ENCODE measurements at regions not wholly inside any gene's neighbourhood (a gene's known extent, or its start where the extent isn't known, plus 50 kb on each side); places are given as distances from the start of the nearest gene placed in this dataset.

DNA sequence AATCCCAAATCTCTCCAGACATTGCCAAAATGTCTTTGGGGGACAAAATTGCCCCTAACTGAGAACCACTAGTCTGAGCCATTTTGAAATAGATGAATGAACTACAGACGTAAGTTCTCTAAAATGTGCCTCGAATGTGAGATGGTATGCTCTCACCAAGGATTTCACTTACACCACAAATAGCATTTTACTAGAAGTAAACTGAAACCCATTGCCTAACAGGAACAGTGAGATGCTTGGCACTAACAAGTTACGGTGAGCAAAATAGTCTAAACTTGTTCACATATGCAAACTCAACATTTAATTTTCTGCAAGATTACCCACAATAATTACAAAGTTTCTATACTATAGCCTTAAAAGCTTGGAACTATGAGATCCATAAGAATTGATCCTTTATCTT lies 343.6 kb upstream of the ESRRG start:
- no peak for TF ChIP-seq CTCF (IDR thresholded peaks at IDR 0.05; ENCODE audit: unreplicated experiment in 3 of 3)

GRCh38 chr1:217063172-217063908 lies 340.1 kb upstream of the ESRRG start:
- no peak for TF ChIP-seq CTCF (IDR thresholded peaks at IDR 0.05; ENCODE audit: unreplicated experiment in 3 of 3)
- peak overlapping the region in 2 of 3 experiments; percentile 50 to 79 for H3K27ac Mint-ChIP-seq
- no peak overlapping the region for H3K4me3 Mint-ChIP-seq
- peaks cover 27% of the 10 kb centered on the region for H3K4me1 Mint-ChIP-seq
- peaks cover 1% of the 10 kb centered on the region for H3K9me3 Mint-ChIP-seq
- H3K36me3 Mint-ChIP-seq (ENCODE audit: low read depth), result peaks cover 6% of the 10 kb centered on the region
- no peaks in the 10 kb centered on the region for H3K27me3 Mint-ChIP-seq (ENCODE audit: low read depth)

More for the DNA sequence above, 343.6 kb upstream of the ESRRG start:
- Mint-ChIP-seq H3K4me1 (peaks cover 18% of the 10 kb centered on the region), H3K27me3 (ENCODE audit: low read depth) (no peaks in the 10 kb centered on the region), H3K36me3 (ENCODE audit: low read depth) (no peaks in the 10 kb centered on the region), H3K4me3 (no peak overlapping the region), H3K27ac (no peak overlapping the region), H3K9me3 (no peaks in the 10 kb centered on the region)

- Mint-ChIP-seq H3K27ac (peak overlapping the region; percentile 50 to 79 (median 59)), H3K9me3 (peaks cover 6% of the 10 kb centered on the region), H3K36me3 (ENCODE audit: low read depth) (peaks cover 9% of the 10 kb centered on the region), H3K27me3 (ENCODE audit: low read depth) (no peaks in the 10 kb centered on the region), H3K4me3 (no peak overlapping the region), H3K4me1 (peaks cover 27% of the 10 kb centered on the region)
- no peak for TF ChIP-seq CTCF (IDR thresholded peaks at IDR 0.05; ENCODE audit: unreplicated experiment in 3 of 3)
Measured at GRCh38 chr1:217062586-217062985, 339.4 kb upstream of the ESRRG start.

DNA sequence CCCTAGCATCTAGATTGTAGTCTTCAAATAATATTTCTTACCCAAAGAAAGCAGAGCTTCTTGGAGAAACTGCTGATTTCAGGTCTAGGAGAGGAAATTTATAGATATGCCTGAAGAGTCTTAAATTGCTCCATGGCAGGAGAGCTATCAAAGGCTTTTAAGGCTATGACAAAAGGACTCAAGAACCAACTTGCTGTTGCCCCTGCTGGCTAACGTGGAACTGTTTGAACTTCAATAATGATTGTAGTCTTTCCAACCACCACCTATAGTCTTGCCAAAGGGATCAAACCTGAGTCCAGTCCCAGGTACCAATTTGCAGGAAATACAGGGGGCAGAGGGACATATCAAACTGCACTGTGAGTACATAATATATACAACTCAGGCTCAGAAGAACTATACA lies 336.2 kb upstream of the ESRRG start:
- H3K27me3 Mint-ChIP-seq (ENCODE audit: low read depth), result no peaks in the 10 kb centered on the region
- H3K9me3 Mint-ChIP-seq, result peaks cover 6% of the 10 kb centered on the region
- H3K36me3 Mint-ChIP-seq (ENCODE audit: low read depth), result peaks cover 14% of the 10 kb centered on the region
- H3K4me1 Mint-ChIP-seq, result peaks cover 27% of the 10 kb centered on the region
- H3K4me3 Mint-ChIP-seq, result no peak overlapping the region
- H3K27ac Mint-ChIP-seq, result no peak overlapping the region
- no peak for TF ChIP-seq CTCF (IDR thresholded peaks at IDR 0.05; ENCODE audit: unreplicated experiment in 3 of 3)

- peaks cover 11% of the 10 kb centered on the region for H3K4me1 Mint-ChIP-seq
- peaks cover 6% of the 10 kb centered on the region for H3K9me3 Mint-ChIP-seq
- TF ChIP-seq CTCF (IDR thresholded peaks at IDR 0.05; ENCODE audit: unreplicated experiment in 3 of 3), result no peak
- no peak overlapping the region for H3K4me3 Mint-ChIP-seq
- H3K27ac Mint-ChIP-seq, result no peak overlapping the region
- no peaks in the 10 kb centered on the region for H3K27me3 Mint-ChIP-seq (ENCODE audit: low read depth)
- peaks cover 24% of the 10 kb centered on the region for H3K36me3 Mint-ChIP-seq (ENCODE audit: low read depth)
Measured at GRCh38 chr1:217053676-217054075, 330.4 kb upstream of the ESRRG start.

DNA sequence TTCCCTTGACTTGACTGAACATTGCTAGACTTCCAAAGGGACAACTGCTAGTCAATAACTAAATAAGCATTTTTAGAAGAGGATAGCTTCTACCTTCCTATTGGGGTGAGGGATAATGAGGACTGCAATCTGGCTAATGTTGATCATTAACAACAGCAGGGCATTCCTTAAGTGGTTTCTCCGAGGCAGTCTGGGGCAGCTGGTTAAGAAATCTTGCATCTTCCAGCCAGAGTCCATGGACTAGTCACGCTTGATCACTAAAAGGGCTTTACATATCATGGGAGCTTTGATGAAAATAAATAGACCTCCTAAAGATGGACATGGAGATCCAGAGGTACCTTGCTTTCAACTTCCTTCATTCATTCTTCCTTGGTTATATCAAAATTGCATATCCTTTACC lies 329.4 kb upstream of the ESRRG start:
- no peak for TF ChIP-seq CTCF (IDR thresholded peaks at IDR 0.05; ENCODE audit: unreplicated experiment in 3 of 3)
- H3K27me3 Mint-ChIP-seq (ENCODE audit: low read depth), result no peaks in the 10 kb centered on the region
- peak overlapping the region; percentile 17 to 71 (median 46) for H3K27ac Mint-ChIP-seq
- H3K9me3 Mint-ChIP-seq, result peaks cover under 1% of the 10 kb centered on the region
- H3K4me3 Mint-ChIP-seq, result no peak overlapping the region
- H3K36me3 Mint-ChIP-seq (ENCODE audit: low read depth), result peaks cover 25% of the 10 kb centered on the region
- peaks cover 11% of the 10 kb centered on the region for H3K4me1 Mint-ChIP-seq
